ENCODE measurements at regions not wholly inside any gene's neighbourhood (a gene's known extent, or its start where the extent isn't known, plus 50 kb on each side); places are given as distances from the start of the nearest gene placed in this dataset.

DNA sequence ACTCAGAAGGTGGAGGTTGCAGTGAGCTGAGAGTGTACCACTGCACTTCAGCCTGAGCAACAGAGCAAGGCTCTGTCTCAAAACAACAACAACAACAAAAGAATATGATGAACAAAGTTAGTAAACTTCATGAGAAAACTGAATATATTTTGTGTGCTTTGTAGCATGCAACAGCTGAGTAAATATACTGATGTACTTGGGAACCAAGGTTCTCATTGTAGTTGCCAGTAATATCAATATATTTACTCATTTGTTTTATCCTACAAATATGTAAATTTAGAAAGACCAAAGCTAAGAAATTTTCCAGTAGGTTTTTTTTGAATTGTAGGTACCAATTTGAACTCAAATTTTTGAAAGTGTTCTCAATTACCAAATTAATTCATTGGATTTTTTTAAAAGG is 127.2 kb downstream of the IPO8 start:
- ATAC-seq (ENCODE audit: low read depth) (no peak), DNase-seq (no peak)
- CTCF ChIA-PET = no interaction called here
- Histone ChIP-seq H2BK15ac (ENCODE audit: low read depth, low read length) (no peak overlapping the region), H3K18ac (ENCODE audit: low read depth, low read length) (no peak overlapping the region), H3K9ac (ENCODE audit: low read depth, low read length) (no peak overlapping the region), H3K14ac (replicated peaks; ENCODE audit: low read depth, low read length) (no peak overlapping the region), H2BK120ac (ENCODE audit: low read depth, low read length) (no peak overlapping the region), H3K56ac (ENCODE audit: extremely low read depth, insufficient read depth, low read length) (no peak overlapping the region), H3K4me1 (ENCODE audit: control insufficient read depth, insufficient read depth, low read length) (no peaks in the 10 kb centered on the region), H2BK5ac (ENCODE audit: low read depth, low read length, poor library complexity, severe bottlenecking) (no peak overlapping the region), H2BK20ac (ENCODE audit: low read depth, low read length) (no peak overlapping the region), H3K79me1 (ENCODE audit: low read depth in 1 of 2, low read length in 2 of 2) (no peaks in the 10 kb centered on the region), H4K91ac (ENCODE audit: insufficient read depth, low read depth, low read length) (no peak overlapping the region), H3K23ac (ENCODE audit: low read depth, low read length) (no peak overlapping the region), H2AK5ac (ENCODE audit: low read depth, low read length) (no peak overlapping the region), H3K4ac (ENCODE audit: low read depth, low read length) (no peak overlapping the region), H4K8ac (ENCODE audit: low read depth in 2 of 2, low read length in 2 of 2) (no peak overlapping the region), H3K4me2 (ENCODE audit: low read depth, low read length) (no peak overlapping the region), H3K4me3 (ENCODE audit: insufficient read depth, low read depth, low read length) (no peak overlapping the region), H4K20me1 (ENCODE audit: insufficient read depth, low read length) (no peaks in the 10 kb centered on the region), H3K9me1 (ENCODE audit: insufficient read depth, low read length) (no peaks in the 10 kb centered on the region), H3K27ac (ENCODE audit: insufficient read depth, low read length) (no peak overlapping the region), H3K9me3 (ENCODE audit: control insufficient read depth, insufficient read depth, low read length) (no peaks in the 10 kb centered on the region), H4K5ac (ENCODE audit: low read depth, low read length) (no peak overlapping the region), H3K27me3 (ENCODE audit: control insufficient read depth, insufficient read depth, low read length) (0 out of 2 replicates have a peak, but pooled peaks cover 2% of the 10 kb centered on the region), H2AFZ (replicated peaks; ENCODE audit: low read length, poor library complexity) (no peak overlapping the region), H3K36me3 (ENCODE audit: control insufficient read depth, insufficient read depth, low read length) (no peaks in the 10 kb centered on the region), H2AK9ac (replicated peaks; ENCODE audit: low read depth, low read length, poor library complexity) (no peak overlapping the region)
- no peak for TF ChIP-seq NFE2L2 (IDR thresholded peaks at IDR 0.05; ENCODE audit: low read depth, low read length)
- TF ChIP-seq, protein P1, sequence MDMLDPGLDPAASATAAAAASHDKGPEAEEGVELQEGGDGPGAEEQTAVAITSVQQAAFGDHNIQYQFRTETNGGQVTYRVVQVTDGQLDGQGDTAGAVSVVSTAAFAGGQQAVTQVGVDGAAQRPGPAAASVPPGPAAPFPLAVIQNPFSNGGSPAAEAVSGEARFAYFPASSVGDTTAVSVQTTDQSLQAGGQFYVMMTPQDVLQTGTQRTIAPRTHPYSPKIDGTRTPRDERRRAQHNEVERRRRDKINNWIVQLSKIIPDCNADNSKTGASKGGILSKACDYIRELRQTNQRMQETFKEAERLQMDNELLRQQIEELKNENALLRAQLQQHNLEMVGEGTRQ (IDR thresholded peaks at IDR 0.05; ENCODE audit: low read depth, low read length) = no peak
- no peak for TF ChIP-seq RFX5 (IDR thresholded peaks at IDR 0.05; ENCODE audit: low read depth, low read length)
- TF ChIP-seq RCOR1 (IDR thresholded peaks at IDR 0.05; ENCODE audit: insufficient replicate concordance, low read length) = no peak
- TF ChIP-seq BHLHE40 (IDR thresholded peaks at IDR 0.05; ENCODE audit: low read depth, low read length) = no peak
- TF ChIP-seq MAFK (IDR thresholded peaks at IDR 0.05; ENCODE audit: low read depth, low read length) = no peak
- intact Hi-C loops (cut with micrococcal nuclease) (no loop called here), in situ Hi-C loops (cut with MboI; ENCODE audit: low sequenced_read_pairs) (no loop called here), dilution Hi-C loops (cut with HindIII; ENCODE audit: low sequenced_read_pairs, unreplicated experiment) (no loop called here)
- POLR2A ChIA-PET (ENCODE audit: unreplicated experiment) = no interaction called here
- no TSS peak for BruUV-seq (replicated peaks)
